GM18505 (cell line): ENCODE measurements at regions not wholly inside any gene's neighbourhood (a gene's known extent, or its start where the extent isn't known, plus 50 kb on each side); places are given as distances from the start of the nearest gene placed in this dataset.

Source experiments
- ATAC-seq: cut with Tn5 transposase; IDR thresholded peaks from one replicate; pipeline ENCODE4 v1.9.1; 2021; ENCODE audit not compliant: unreplicated experiment
- POLR2A ChIP-seq: IDR thresholded peaks from 4 replicates; pipeline ENCODE4 v1.6.1; 2011; ENCODE audit warnings: borderline replicate concordance; ENCODE audit not compliant: insufficient read depth, insufficient read length; ENCODE audit errors: extremely low read depth

GRCh38 chr4:106869551-106869950 is 166.6 kb downstream of the DKK2 start:
- no peak for TF ChIP-seq POLR2A
- ATAC-seq = no peak

- ATAC-seq = no peak
- no peak for TF ChIP-seq POLR2A
These were observed 167.6 kb downstream of the DKK2 start for GRCh38 chr4:106868381-106869035.

- TF ChIP-seq POLR2A = no peak
These were observed 171.9 kb downstream of the DKK2 start for GRCh38 chr4:106864231-106864630.

GRCh38 chr4:106854569-106855351 is 181.4 kb downstream of the DKK2 start:
- no peak for ATAC-seq
- TF ChIP-seq POLR2A = no peak

More at GRCh38 chr4:106864231-106864630, 171.9 kb downstream of the DKK2 start:
- ATAC-seq = no peak

GRCh38 chr4:106852426-106852825 is 183.7 kb downstream of the DKK2 start:
- no peak for TF ChIP-seq POLR2A
- ATAC-seq = no peak

GRCh38 chr4:106851726-106852125 is 184.4 kb downstream of the DKK2 start:
- no peak for TF ChIP-seq POLR2A
- no peak for ATAC-seq

GRCh38 chr4:106850691-106851090 is 185.4 kb downstream of the DKK2 start:
- ATAC-seq = no peak
- TF ChIP-seq POLR2A = no peak

GRCh38 chr4:106835919-106836318 is 200.2 kb downstream of the DKK2 start:
- no peak for ATAC-seq
- TF ChIP-seq POLR2A = no peak

GRCh38 chr4:106830879-106831278 is 205.2 kb downstream of the DKK2 start:
- ATAC-seq = no peak
- no peak for TF ChIP-seq POLR2A

- no peak for ATAC-seq
- no peak for TF ChIP-seq POLR2A
These were observed 217.3 kb downstream of the DKK2 start for GRCh38 chr4:106818764-106819163.

- no peak for TF ChIP-seq POLR2A
- no peak for ATAC-seq
These were observed 219.6 kb downstream of the DKK2 start for GRCh38 chr4:106816496-106816895.

GRCh38 chr4:106810122-106810521 is 226.0 kb downstream of the DKK2 start:
- no peak for ATAC-seq
- no peak for TF ChIP-seq POLR2A

GRCh38 chr4:106809076-106809475 is 227.0 kb downstream of the DKK2 start:
- TF ChIP-seq POLR2A = no peak
- ATAC-seq = no peak

GRCh38 chr4:106806158-106806797 is 229.8 kb downstream of the DKK2 start:
- ATAC-seq = no peak
- TF ChIP-seq POLR2A = no peak
